ENCODE measurements at regions not wholly inside any gene's neighbourhood (a gene's known extent, or its start where the extent isn't known, plus 50 kb on each side); places are given as distances from the start of the nearest gene placed in this dataset.

DNA sequence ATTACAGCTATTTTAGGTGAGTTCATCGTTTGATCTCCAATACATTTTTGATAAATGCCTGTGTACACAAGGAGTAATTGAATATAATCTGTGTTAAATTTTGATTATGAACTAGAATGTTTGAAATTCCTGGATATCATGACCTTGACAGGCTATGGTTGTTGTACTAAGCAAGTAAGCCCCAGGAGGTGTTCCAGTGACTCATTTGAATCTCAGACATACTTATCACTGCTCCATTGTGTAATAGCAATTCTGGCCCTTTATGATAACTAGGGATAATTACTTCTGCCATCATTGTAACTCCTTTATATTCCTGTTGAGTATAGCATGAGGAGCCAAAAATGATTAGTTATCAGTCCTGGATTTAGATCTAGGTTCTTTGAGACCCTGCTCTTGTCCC, 1424.6 kb upstream of the ADGRB3 start:
- H3K9me3 ChIP-seq (ENCODE audit: control insufficient read depth, low read length), result no peaks in the 10 kb centered on the region
- no peak overlapping the region for H3K27ac ChIP-seq (ENCODE audit: low read depth, low read length, severe bottlenecking)
- WGBS, 2 experiments (ENCODE audit: insufficient coverage in 2 of 2), result no CpG with 5 or more reads among the region's 1 CpG
- no peaks in the 10 kb centered on the region for H3K4me1 ChIP-seq (ENCODE audit: control insufficient read depth, insufficient read depth, low read length, poor library complexity, severe bottlenecking)
- H3K36me3 ChIP-seq (ENCODE audit: control insufficient read depth, insufficient read depth, low read length), result no peaks in the 10 kb centered on the region
- H3K4me3 ChIP-seq (ENCODE audit: extremely low read depth, insufficient read depth, low read length, poor library complexity, severe bottlenecking), result no peak overlapping the region

DNA sequence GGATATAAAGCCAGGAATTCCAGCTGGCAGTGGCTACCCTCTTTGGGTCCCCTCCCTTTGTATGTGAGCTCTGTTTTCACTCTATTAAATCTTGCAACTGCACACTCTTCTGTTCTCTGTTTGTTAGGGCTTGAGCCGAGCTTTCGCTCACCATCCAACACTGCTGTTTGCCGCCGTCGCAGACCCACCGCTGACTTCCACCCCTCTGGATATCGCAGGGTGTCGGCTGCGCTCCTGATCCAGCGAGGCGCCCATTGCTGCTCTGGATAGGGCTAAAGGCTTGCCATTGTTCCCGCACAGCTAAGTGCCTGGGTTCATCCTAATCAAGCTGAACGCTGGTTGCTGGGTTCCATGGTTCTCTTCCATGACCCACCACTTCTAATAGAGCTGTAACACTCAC, 1433.5 kb upstream of the ADGRB3 start:
- Histone ChIP-seq H3K36me3 (ENCODE audit: control insufficient read depth, insufficient read depth, low read length) (no peaks in the 10 kb centered on the region), H3K9me3 (ENCODE audit: control insufficient read depth, low read length) (no peaks in the 10 kb centered on the region), H3K4me3 (ENCODE audit: extremely low read depth, insufficient read depth, low read length, poor library complexity, severe bottlenecking) (no peak overlapping the region), H3K4me1 (ENCODE audit: control insufficient read depth, insufficient read depth, low read length, poor library complexity, severe bottlenecking) (no peaks in the 10 kb centered on the region), H3K27ac (ENCODE audit: low read depth, low read length, severe bottlenecking) (no peak overlapping the region)
- 94% methylated on average over 12 to 13 of the region's 13 CpGs for WGBS, 2 experiments (ENCODE audit: insufficient coverage in 2 of 2)

DNA sequence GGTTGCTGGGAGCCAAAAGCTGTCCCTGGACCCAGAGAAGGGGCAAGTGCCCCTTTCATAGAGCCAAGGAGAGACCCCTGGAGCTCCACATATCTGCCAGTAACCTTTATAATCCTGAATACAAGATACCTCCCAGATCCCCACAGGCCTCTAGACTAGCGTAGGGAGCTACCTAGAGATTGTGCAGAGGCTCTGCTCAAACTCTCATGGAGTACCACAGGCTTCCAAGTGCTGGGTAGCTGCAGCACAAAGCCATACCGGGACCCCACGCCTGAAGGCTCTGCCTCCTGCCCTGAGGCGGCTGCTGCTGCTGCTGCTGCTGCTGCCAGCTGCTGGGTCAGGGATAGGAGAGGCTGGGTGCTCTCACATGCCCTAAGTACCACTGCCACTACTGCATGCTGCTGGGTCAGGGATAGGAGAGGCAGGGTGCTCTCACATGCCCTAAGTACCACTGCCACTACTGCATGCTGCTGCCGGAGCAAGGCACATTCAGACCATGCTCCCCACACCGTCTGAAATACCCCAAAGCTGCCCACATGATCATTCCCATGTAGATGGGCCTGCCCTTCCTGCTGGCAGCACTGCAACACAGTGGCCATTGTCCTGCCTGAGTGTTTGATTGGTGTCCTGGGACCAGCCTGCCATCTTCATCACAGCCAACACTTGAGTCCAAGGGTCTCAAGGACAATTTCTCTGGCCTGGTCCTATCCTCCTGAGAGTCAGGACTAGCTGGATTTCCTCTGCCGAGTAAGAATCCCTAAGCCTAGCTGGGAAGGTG, 1434.3 kb upstream of the ADGRB3 start:
- 92 to 97% methylated on average over 4 to 6 of the region's 7 CpGs for WGBS, 2 experiments (ENCODE audit: insufficient coverage in 2 of 2)
- Histone ChIP-seq H3K4me3 (ENCODE audit: extremely low read depth, insufficient read depth, low read length, poor library complexity, severe bottlenecking) (no peak overlapping the region), H3K4me1 (ENCODE audit: control insufficient read depth, insufficient read depth, low read length, poor library complexity, severe bottlenecking) (no peaks in the 10 kb centered on the region), H3K36me3 (ENCODE audit: control insufficient read depth, insufficient read depth, low read length) (no peaks in the 10 kb centered on the region), H3K9me3 (ENCODE audit: control insufficient read depth, low read length) (no peaks in the 10 kb centered on the region), H3K27ac (ENCODE audit: low read depth, low read length, severe bottlenecking) (no peak overlapping the region)

DNA sequence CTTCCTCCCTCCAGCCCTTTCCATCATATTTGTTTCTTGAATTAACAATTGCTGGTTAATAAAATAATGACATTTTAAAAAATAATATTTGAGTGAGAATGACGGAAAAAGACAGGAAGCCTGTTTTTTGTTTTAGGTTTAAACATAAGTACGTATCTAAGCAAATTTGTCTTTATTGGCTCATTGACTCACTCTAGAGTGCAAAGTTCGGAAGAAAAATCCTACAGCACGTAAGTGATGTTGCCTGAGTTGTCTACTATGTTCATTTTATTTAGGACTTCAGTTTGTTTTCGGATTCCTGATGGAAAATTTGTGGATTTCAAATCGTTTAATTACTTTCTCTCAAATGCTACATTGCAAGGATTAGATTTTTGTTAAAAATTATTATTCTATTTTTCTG, 1435.7 kb upstream of the ADGRB3 start:
- 79 to 88% methylated on average over 2 to 3 of the region's 6 CpGs for WGBS, 2 experiments (ENCODE audit: insufficient coverage in 2 of 2)
- Histone ChIP-seq H3K36me3 (ENCODE audit: control insufficient read depth, insufficient read depth, low read length) (no peaks in the 10 kb centered on the region), H3K4me3 (ENCODE audit: extremely low read depth, insufficient read depth, low read length, poor library complexity, severe bottlenecking) (no peak overlapping the region), H3K9me3 (ENCODE audit: control insufficient read depth, low read length) (no peaks in the 10 kb centered on the region), H3K4me1 (ENCODE audit: control insufficient read depth, insufficient read depth, low read length, poor library complexity, severe bottlenecking) (no peaks in the 10 kb centered on the region), H3K27ac (ENCODE audit: low read depth, low read length, severe bottlenecking) (no peak overlapping the region)

DNA sequence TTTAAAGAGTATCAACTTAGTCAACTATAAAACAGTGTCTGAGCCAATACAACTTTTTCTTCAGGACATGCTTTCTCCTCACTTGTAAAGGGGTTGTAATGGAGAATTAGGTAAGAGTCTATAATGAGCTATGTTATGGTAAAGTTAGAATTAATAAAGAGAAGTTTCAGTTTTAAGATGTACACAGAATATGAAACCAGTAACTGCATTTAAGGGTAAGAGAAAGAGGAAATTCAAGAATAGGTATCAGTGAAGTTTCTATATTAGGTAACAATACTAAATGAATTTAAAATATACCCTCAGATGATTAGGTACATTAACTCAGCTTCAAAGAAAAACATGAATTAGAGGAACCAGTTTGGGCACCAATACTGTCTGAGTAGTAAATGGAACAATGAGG, 1444.3 kb upstream of the ADGRB3 start:
- no peaks in the 10 kb centered on the region for H3K36me3 ChIP-seq (ENCODE audit: control insufficient read depth, insufficient read depth, low read length)
- no peaks in the 10 kb centered on the region for H3K4me1 ChIP-seq (ENCODE audit: control insufficient read depth, insufficient read depth, low read length, poor library complexity, severe bottlenecking)
- no peak overlapping the region for H3K27ac ChIP-seq (ENCODE audit: low read depth, low read length, severe bottlenecking)
- H3K9me3 ChIP-seq (ENCODE audit: control insufficient read depth, low read length), result no peaks in the 10 kb centered on the region
- no peak overlapping the region for H3K4me3 ChIP-seq (ENCODE audit: extremely low read depth, insufficient read depth, low read length, poor library complexity, severe bottlenecking)

DNA sequence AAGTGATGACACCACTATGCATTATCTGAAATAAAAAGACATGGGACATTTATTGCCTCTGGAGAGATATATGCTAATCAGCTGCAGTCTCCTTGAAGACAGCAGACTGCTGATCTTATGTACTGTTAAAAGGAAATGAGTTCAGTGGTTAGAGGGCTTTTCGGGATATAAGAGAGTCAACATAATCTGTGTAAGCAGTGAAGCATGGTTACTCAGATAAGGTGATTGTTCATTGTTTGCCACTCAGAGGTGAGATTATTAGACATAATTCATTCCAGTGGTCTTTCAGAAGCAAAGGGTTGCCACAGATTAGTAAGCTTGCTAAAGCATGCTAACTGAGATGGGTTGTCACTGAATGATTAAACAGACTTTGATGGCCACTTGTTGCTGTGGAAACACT, 1450.7 kb upstream of the ADGRB3 start:
- 92 to 100% methylated on average over 1 of the region's 1 CpG for WGBS, 2 experiments (ENCODE audit: insufficient coverage in 2 of 2)

DNA sequence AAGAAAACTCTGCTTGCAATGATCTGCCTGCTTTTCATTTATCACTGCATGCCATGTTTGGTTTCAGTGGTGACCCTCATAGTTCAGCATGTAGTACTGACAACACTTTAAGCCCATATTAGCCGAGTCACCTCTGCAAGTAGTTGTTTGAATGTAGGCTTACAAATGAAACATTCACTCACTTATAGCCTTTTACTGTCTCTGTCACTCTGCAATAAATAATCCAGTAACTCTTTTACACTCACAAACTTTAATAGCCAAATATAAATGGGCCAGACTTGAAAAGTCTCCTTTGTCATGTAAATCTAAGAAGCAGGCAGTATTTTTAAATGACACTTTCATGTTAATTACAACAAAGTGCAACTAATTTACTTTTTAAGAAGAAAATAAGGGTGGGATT, 1460.0 kb upstream of the ADGRB3 start:
- Histone ChIP-seq H3K4me3 (ENCODE audit: extremely low read depth, insufficient read depth, low read length, poor library complexity, severe bottlenecking) (no peak overlapping the region), H3K4me1 (ENCODE audit: control insufficient read depth, insufficient read depth, low read length, poor library complexity, severe bottlenecking) (no peaks in the 10 kb centered on the region), H3K27ac (ENCODE audit: low read depth, low read length, severe bottlenecking) (no peak overlapping the region), H3K9me3 (ENCODE audit: control insufficient read depth, low read length) (no peaks in the 10 kb centered on the region), H3K36me3 (ENCODE audit: control insufficient read depth, insufficient read depth, low read length) (no peaks in the 10 kb centered on the region)
- no CpG with 5 or more reads among the region's 1 CpG for WGBS, 2 experiments (ENCODE audit: insufficient coverage in 2 of 2)

More for the DNA sequence above, 1450.7 kb upstream of the ADGRB3 start:
- Histone ChIP-seq H3K4me1 (ENCODE audit: control insufficient read depth, insufficient read depth, low read length, poor library complexity, severe bottlenecking) (no peaks in the 10 kb centered on the region), H3K36me3 (ENCODE audit: control insufficient read depth, insufficient read depth, low read length) (no peaks in the 10 kb centered on the region), H3K9me3 (ENCODE audit: control insufficient read depth, low read length) (no peaks in the 10 kb centered on the region), H3K27ac (ENCODE audit: low read depth, low read length, severe bottlenecking) (no peak overlapping the region), H3K4me3 (ENCODE audit: extremely low read depth, insufficient read depth, low read length, poor library complexity, severe bottlenecking) (no peak overlapping the region)

DNA sequence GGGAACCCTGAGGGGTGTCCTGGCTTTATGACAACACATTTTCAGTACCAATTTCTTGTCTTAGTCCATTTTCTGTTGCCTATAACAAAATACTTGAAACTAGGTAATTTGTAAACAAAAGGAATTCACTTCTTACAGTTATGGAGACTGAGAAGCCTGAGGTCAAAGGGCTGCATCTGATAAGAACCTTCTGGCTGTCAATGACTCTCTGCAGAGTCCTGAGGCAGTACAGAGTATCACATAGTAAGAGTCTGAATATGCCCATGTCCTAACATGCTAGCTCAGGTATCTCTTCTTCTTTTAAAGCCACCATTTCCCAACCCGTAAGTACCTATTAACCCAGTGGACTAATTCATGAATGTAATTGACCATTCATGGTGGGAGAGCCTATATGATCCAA, 1458.6 kb upstream of the EYS start:
- no CpG with 5 or more reads among the region's 1 CpG for WGBS, 2 experiments (ENCODE audit: insufficient coverage in 2 of 2)
- no peak overlapping the region for H3K4me3 ChIP-seq (ENCODE audit: extremely low read depth, insufficient read depth, low read length, poor library complexity, severe bottlenecking)
- peaks cover 2% of the 10 kb centered on the region for H3K4me1 ChIP-seq (ENCODE audit: control insufficient read depth, insufficient read depth, low read length, poor library complexity, severe bottlenecking)
- no peak overlapping the region for H3K27ac ChIP-seq (ENCODE audit: low read depth, low read length, severe bottlenecking)
- H3K9me3 ChIP-seq (ENCODE audit: control insufficient read depth, low read length), result no peaks in the 10 kb centered on the region
- no peaks in the 10 kb centered on the region for H3K36me3 ChIP-seq (ENCODE audit: control insufficient read depth, insufficient read depth, low read length)

DNA sequence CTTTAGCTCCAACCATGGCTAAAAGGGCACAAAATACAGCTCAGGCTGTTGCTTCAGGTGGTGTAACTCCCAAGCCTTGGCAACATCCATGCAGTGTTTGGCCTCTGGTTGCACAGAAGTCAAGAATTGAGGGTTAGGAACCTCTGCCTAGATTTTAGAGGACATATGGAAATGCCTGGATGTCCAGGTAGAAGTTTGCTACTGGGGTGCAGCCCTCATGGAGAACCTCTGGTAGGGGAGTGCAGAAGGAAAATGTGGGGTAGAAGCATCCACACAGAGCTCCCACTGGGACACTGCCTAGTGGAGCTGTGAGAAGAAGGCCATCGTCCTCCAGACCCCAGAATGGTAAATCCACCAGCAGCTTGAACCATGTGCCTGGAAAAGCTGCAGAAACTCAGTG, 1453.8 kb upstream of the EYS start:
- H3K27ac ChIP-seq (ENCODE audit: low read depth, low read length, severe bottlenecking), result no peak overlapping the region
- WGBS, 2 experiments (ENCODE audit: insufficient coverage in 2 of 2), result 83 to 89% methylated on average over 1 of the region's 1 CpG
- H3K36me3 ChIP-seq (ENCODE audit: control insufficient read depth, insufficient read depth, low read length), result no peaks in the 10 kb centered on the region
- H3K4me1 ChIP-seq (ENCODE audit: control insufficient read depth, insufficient read depth, low read length, poor library complexity, severe bottlenecking), result peaks cover 2% of the 10 kb centered on the region
- peaks cover 4% of the 10 kb centered on the region for H3K9me3 ChIP-seq (ENCODE audit: control insufficient read depth, low read length)
- H3K4me3 ChIP-seq (ENCODE audit: extremely low read depth, insufficient read depth, low read length, poor library complexity, severe bottlenecking), result no peak overlapping the region

DNA sequence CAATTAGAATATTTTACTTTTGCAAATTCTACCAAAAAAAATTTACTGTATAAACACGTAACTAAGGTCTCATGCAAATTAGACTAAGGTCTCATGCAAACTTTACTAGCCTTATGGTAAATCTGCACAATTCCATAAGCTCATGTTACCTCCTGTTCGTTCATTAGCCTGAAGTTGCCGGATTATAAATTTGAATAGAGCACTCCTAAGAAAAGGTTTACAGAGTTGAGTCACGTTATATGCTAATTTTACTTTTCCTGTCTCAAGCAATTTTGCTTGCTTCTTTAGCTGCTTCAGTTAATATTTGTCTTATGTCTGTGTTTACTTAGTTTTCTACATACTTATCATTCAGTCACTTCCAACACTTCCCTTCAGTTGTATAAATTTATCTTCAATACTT, 1434.0 kb upstream of the EYS start:
- Histone ChIP-seq H3K9me3 (ENCODE audit: control insufficient read depth, low read length) (no peaks in the 10 kb centered on the region), H3K36me3 (ENCODE audit: control insufficient read depth, insufficient read depth, low read length) (no peaks in the 10 kb centered on the region), H3K4me1 (ENCODE audit: control insufficient read depth, insufficient read depth, low read length, poor library complexity, severe bottlenecking) (no peaks in the 10 kb centered on the region), H3K4me3 (ENCODE audit: extremely low read depth, insufficient read depth, low read length, poor library complexity, severe bottlenecking) (no peak overlapping the region), H3K27ac (ENCODE audit: low read depth, low read length, severe bottlenecking) (no peak overlapping the region)
- WGBS, 2 experiments (ENCODE audit: insufficient coverage in 2 of 2), result 100% methylated on average over 1 to 2 of the region's 4 CpGs

DNA sequence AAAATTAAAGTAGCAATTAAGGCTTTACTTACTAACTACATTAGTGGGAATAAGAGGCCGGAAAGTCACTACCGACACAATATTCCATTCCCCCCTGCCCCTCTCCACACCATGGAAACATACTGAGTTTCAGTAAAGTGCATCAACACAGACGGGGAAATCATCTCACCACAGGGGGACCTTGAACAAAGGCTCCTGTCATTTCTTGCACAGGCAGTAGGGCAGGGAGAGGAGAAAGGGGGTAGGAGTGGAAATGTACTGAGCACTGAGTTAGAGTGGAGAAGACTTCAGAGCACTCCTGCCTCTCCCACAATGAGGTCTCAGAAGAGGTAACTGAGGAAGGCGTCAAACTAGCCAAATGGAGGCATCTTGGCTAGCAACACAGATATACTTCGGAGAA, 1426.9 kb upstream of the EYS start:
- no peaks in the 10 kb centered on the region for H3K36me3 ChIP-seq (ENCODE audit: control insufficient read depth, insufficient read depth, low read length)
- no peak overlapping the region for H3K27ac ChIP-seq (ENCODE audit: low read depth, low read length, severe bottlenecking)
- 77% methylated on average over 3 of the region's 5 CpGs; no CpG with 5 or more reads in 1 of the 2 experiments for WGBS, 2 experiments (ENCODE audit: insufficient coverage in 2 of 2)
- no peaks in the 10 kb centered on the region for H3K9me3 ChIP-seq (ENCODE audit: control insufficient read depth, low read length)
- H3K4me3 ChIP-seq (ENCODE audit: extremely low read depth, insufficient read depth, low read length, poor library complexity, severe bottlenecking), result no peak overlapping the region
- H3K4me1 ChIP-seq (ENCODE audit: control insufficient read depth, insufficient read depth, low read length, poor library complexity, severe bottlenecking), result no peaks in the 10 kb centered on the region
